Esophagus muscularis mucosa (tissue), 4 donors: ENCODE measurements at regions not wholly inside any gene's neighbourhood (a gene's known extent, or its start where the extent isn't known, plus 50 kb on each side); places are given as distances from the start of the nearest gene placed in this dataset.
A peak's percentile ranks its signal among the peaks of the same experiment; 100 is the strongest.

Source experiments
- DNase-seq: peaks from one replicate; pipeline ENCODE4 v3.0.0-alpha.2; 2017; ENCODE audit errors: extremely low spot score
- H3K27ac ChIP-seq, 4 donors: fragments of 200-600 bp; sonication (generic); replicated peaks in 1 of 4; 1 replicate in 3 of 4; 2 replicates in 1 of 4; pipeline ENCODE4 v1.5.1; 2016 to 2019; ENCODE audit warnings: mild to moderate bottlenecking in 1 of 4
- H3K27me3 ChIP-seq, 4 donors: fragments of 200-600 bp; sonication (generic); one replicate each; pipeline versions ENCODE4 v1.5.1 to v1.6.0; 2016 to 2019
- H3K36me3 ChIP-seq, 4 donors: fragments of 200-600 bp; sonication (generic); one replicate each; pipeline ENCODE4 v1.5.1; 2016 to 2019
- H3K4me1 ChIP-seq, 4 donors: fragments of 200-600 bp; sonication (generic); one replicate each; pipeline ENCODE4 v1.5.1; 2016 to 2019
- H3K4me3 ChIP-seq, 4 donors: fragments of 200-600 bp; sonication (generic); 1 replicate in 2 of 4; 2 replicates in 2 of 4; pipeline ENCODE4 v1.5.1; 2016 to 2019; ENCODE audit warnings: mild to moderate bottlenecking in 4 of 4, moderate library complexity in 1 of 4
- H3K9me3 ChIP-seq, 4 donors: fragments of 200-600 bp; sonication (generic); 1 replicate in 3 of 4; 2 replicates in 1 of 4; pipeline ENCODE4 v1.5.1; 2016 to 2019
- EP300 ChIP-seq: sonication (generic); formaldehyde crosslinking; IDR thresholded peaks from one replicate; pipeline ENCODE4 v1.6.1; 2017; ENCODE audit warnings: antibody characterized with exemption
- POLR2A ChIP-seq: fragments of 450-650 bp; IDR thresholded peaks from one replicate; pipeline ENCODE4 v1.6.1; 2017; ENCODE audit warnings: antibody characterized with exemption, moderate library complexity, mild to moderate bottlenecking, low read depth
- POLR2AphosphoS5 ChIP-seq, 2 donors: sonication (generic); formaldehyde crosslinking; IDR thresholded peaks; one replicate each; pipeline ENCODE4 v1.6.1; 2017; ENCODE audit warnings: antibody characterized with exemption in 2 of 2
- WGBS: methylation state at CpG from one replicate; pipeline ENCODE4 v1.1.5; 2018; 5-methylcytosine and 5-hydroxymethylcytosine counted together
- intact Hi-C: fragments of 100-400 bp; cut with DNase I; formaldehyde crosslinking; loops from one replicate; pipeline ENCODE4 v1.15.1; 2023
- TF ChIP-seq, protein P1 (sequence below), 3 experiments: fragments of 200-600 bp in 2 of 3; fragments of 450-650 bp in 1 of 3; sonication (generic) in 2 of 3; IDR thresholded peaks; one replicate each; pipeline ENCODE4 v1.5.1; 2017 to 2019; ENCODE audit warnings: antibody characterized with exemption in 3 of 3, mild to moderate bottlenecking in 2 of 3, moderate library complexity in 1 of 3

DNA sequence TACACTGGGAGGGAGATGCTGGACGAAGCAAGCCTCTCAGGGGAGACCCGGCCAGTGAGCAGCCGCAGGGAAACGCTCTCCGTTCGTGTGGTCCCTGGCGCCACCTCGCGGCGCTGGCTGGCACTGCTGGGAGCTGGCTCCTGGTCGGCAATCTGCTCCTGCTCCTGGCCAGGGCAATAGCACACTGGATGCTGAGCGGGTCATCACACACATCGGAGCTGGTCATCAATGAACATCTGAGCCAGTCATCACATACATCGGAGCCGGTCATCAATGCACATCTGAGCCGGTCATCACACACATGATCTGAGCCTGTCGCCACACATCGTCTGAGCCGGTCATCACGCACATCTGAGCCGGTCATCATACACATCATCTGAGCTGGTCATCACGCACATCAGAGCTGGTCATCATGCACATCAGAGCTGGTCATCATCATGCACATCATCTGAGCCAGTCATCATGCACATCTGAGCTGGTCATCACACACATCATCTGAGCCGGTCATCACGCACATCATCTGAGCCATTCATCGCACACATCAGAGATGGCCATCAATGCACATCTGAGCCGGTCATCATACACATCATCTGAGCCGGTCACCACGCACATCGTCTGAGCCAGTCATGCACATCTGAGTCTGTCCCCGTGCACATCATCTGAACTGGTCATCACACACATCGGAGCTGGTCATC lies 217.3 kb downstream of the RBFOX3 start:
- Histone ChIP-seq H3K4me3 (no peak overlapping the region), H3K9me3 (no peaks in the 10 kb centered on the region), H3K27ac (no peak overlapping the region), H3K36me3 (no peaks in the 10 kb centered on the region), H3K4me1 (peaks cover 0 to 19% (median 9%) of the 10 kb centered on the region in 4 donors), H3K27me3 (peaks cover 0 to 100% (median 11%) of the 10 kb centered on the region in 4 donors)
- peak; percentile 95 for DNase-seq
- TF ChIP-seq POLR2AphosphoS5 (IDR thresholded peaks at IDR 0.05) (no peak), POLR2A (no peak), EP300 (no peak)
- TF ChIP-seq, protein P1, sequence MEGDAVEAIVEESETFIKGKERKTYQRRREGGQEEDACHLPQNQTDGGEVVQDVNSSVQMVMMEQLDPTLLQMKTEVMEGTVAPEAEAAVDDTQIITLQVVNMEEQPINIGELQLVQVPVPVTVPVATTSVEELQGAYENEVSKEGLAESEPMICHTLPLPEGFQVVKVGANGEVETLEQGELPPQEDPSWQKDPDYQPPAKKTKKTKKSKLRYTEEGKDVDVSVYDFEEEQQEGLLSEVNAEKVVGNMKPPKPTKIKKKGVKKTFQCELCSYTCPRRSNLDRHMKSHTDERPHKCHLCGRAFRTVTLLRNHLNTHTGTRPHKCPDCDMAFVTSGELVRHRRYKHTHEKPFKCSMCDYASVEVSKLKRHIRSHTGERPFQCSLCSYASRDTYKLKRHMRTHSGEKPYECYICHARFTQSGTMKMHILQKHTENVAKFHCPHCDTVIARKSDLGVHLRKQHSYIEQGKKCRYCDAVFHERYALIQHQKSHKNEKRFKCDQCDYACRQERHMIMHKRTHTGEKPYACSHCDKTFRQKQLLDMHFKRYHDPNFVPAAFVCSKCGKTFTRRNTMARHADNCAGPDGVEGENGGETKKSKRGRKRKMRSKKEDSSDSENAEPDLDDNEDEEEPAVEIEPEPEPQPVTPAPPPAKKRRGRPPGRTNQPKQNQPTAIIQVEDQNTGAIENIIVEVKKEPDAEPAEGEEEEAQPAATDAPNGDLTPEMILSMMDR (IDR thresholded peaks at IDR 0.05), result peak; percentile 82 to 94 (median 88)
- WGBS, result 54% methylated on average over 26 of the region's 31 CpGs
- intact Hi-C loops, result loop anchor here (5.0 to 10.0 kb wide), 2 partner anchors 311 to 346 kb away; no protein-coding TSS in a partner anchor

DNA sequence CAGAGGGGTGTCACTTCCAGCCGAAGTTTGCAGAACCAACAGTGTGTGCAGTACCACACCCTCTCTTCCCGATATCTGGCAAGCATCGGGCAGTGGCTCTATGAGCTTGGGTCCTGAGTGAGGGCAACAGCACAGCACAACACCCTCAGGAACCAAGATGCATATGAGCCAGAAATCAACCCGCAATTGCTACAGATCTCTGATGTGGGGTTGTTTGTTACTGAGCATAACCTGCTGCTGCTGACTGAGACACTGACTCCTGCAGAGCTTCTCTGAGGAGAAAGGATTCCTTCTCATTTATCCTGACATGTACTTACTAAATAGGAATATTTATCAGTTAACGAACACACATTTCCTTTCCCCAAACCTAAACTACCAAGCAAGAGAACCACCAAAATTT lies 218.3 kb downstream of the RBFOX3 start:
- intact Hi-C loops, result loop anchor here (5.0 to 10.0 kb wide), 2 partner anchors 312 to 345 kb away; no protein-coding TSS in a partner anchor
- TF ChIP-seq, protein P1 (IDR thresholded peaks at IDR 0.05), result no peak
- TF ChIP-seq EP300 (no peak), POLR2A (no peak), POLR2AphosphoS5 (IDR thresholded peaks at IDR 0.05) (no peak)
- H3K4me1 ChIP-seq, result peaks cover 0 to 22% (median 9%) of the 10 kb centered on the region in 4 donors
- no peak overlapping the region for H3K4me3 ChIP-seq
- 87% methylated on average over 5 of the region's 5 CpGs for WGBS
- H3K9me3 ChIP-seq, result no peaks in the 10 kb centered on the region
- H3K27me3 ChIP-seq, result peaks cover 0 to 99% (median 13%) of the 10 kb centered on the region in 4 donors
- no peaks in the 10 kb centered on the region for H3K36me3 ChIP-seq
- no peak for DNase-seq
- no peak overlapping the region for H3K27ac ChIP-seq

DNA sequence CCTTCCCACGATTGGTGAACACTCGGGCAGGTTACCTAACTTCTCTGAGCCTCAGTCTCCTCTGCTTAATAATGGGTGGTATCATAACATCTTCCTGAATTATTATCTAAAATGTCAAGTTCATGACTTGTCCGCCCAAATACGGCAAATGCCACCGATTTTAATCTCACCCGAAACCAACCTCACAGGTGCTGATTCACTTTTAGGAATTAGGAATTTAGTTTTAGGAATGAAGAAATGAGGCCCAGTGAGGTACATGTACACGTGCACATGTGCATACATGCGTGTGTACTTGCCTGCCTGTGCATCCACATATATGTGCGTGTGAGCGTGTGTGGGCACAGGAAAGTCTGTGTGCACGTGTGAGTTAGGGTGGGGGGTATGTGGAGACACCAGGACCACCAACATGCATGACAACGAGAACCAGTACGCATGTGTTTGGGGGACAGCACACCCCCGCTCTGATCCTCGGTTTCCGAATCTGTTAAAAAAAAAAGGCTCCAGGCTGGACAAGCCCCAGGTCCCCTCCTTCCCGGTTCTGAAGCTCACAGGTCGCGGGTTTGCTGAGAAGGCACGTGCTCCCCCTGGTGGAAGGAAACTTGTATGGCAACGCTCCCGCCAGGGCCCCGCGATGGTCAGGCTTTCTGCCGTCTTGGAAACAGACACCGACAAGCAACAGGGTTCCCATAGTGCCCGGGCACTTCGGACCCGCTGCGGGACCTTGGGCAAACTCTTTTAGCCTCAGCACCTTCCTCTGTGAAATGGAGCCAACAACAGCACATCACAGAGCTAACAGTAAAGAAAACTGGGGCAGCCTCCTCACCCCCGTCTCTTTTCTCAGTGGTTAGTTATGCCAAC lies 219.2 kb downstream of the RBFOX3 start:
- 25% methylated on average over 26 of the region's 31 CpGs for WGBS
- TF ChIP-seq POLR2A, result no peak
- peak in 1 of 2 donors; percentile 22 for TF ChIP-seq POLR2AphosphoS5 (IDR thresholded peaks at IDR 0.05)
- TF ChIP-seq, protein P1 (IDR thresholded peaks at IDR 0.05), result peak; percentile 77 to 97 (median 89)
- Histone ChIP-seq H3K27ac (no peak overlapping the region), H3K9me3 (no peaks in the 10 kb centered on the region), H3K4me3 (no peak overlapping the region), H3K4me1 (peaks cover 0 to 22% (median 9%) of the 10 kb centered on the region in 4 donors), H3K36me3 (no peaks in the 10 kb centered on the region), H3K27me3 (peaks cover 0 to 95% (median 12%) of the 10 kb centered on the region in 4 donors)
- peak; percentile 94 for DNase-seq
- intact Hi-C loops, result loop anchor here (1.0 to 10.0 kb wide), 3 partner anchors 304 to 344 kb away; no protein-coding TSS in a partner anchor

DNA sequence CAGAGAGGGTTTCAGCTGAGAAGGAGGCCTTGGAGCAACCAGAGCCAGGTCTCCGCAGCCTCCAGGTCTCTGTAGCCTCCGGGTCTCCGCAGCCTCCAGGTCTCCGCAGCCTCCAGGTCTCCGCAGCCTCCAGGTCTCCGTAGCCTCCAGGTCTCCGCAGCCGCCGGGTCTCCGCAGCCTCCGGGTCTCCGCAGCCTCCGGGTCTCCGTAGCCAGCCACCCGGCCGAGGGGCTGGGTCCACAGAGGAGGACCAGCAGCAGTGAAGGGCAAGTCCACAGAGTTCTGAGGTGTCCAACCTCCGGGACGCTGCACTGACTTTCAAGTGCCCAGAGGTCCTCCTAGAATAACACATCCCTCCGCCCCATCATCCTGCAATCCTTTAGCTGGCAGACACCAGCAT lies 221.0 kb downstream of the RBFOX3 start:
- peaks cover 0 to 78% (median 7%) of the 10 kb centered on the region in 4 donors for H3K27me3 ChIP-seq
- no peak overlapping the region for H3K27ac ChIP-seq
- no peaks in the 10 kb centered on the region for H3K9me3 ChIP-seq
- no peak for DNase-seq
- intact Hi-C loops, result loop anchor here (5.0 to 10.0 kb wide), 2 partner anchors 315 to 343 kb away; no protein-coding TSS in a partner anchor
- TF ChIP-seq, protein P1 (IDR thresholded peaks at IDR 0.05), result no peak
- TF ChIP-seq POLR2A (no peak), EP300 (no peak), POLR2AphosphoS5 (IDR thresholded peaks at IDR 0.05) (no peak)
- 94% methylated on average over 7 of the region's 19 CpGs for WGBS
- H3K36me3 ChIP-seq, result no peaks in the 10 kb centered on the region
- peaks cover 0 to 22% (median 9%) of the 10 kb centered on the region in 4 donors for H3K4me1 ChIP-seq
- H3K4me3 ChIP-seq, result no peak overlapping the region
